DND-41 (cell line): ENCODE measurements at regions not wholly inside any gene's neighbourhood (a gene's known extent, or its start where the extent isn't known, plus 50 kb on each side); places are given as distances from the start of the nearest gene placed in this dataset.

Experiments
- CTCF ChIP-seq: IDR thresholded peaks from 2 replicates; pipeline ENCODE4 v1.5.1; 2012; ENCODE audit warnings: borderline replicate concordance, low read length, moderate library complexity, mild to moderate bottlenecking; ENCODE audit not compliant: poor library complexity, severe bottlenecking; ENCODE audit errors: extremely low read depth
- EZH2 ChIP-seq: IDR thresholded peaks from 3 replicates; pipeline ENCODE4 v1.6.1; 2012; ENCODE audit warnings: borderline replicate concordance, low read depth, mild to moderate bottlenecking, moderate library complexity, low read length, inconsistent platforms; ENCODE audit not compliant: severe bottlenecking

GRCh38 chr2:220300806-220301205 lies 673.4 kb downstream of the SLC4A3 start:
- no peak for TF ChIP-seq CTCF
- no peak for TF ChIP-seq EZH2
